Mesendoderm (in vitro differentiated cells): ENCODE measurements at regions not wholly inside any gene's neighbourhood (a gene's known extent, or its start where the extent isn't known, plus 50 kb on each side); places are given as distances from the start of the nearest gene placed in this dataset.

ENCODE experiments used
- DNase-seq: peaks from one replicate; pipeline ENCODE4 v3.0.0; 2013
- H2AK5ac ChIP-seq: 2 replicates; pipeline ENCODE4 v1.6.1; 2013; ENCODE audit warnings: low read length, inconsistent platforms
- H2BK120ac ChIP-seq: 2 replicates; pipeline ENCODE4 v1.6.1; 2013; ENCODE audit warnings: low read depth, mild to moderate bottlenecking, low read length, moderate library complexity, mixed read lengths
- H2BK15ac ChIP-seq: replicated peaks from 2 replicates; pipeline ENCODE4 v1.6.1; 2013; ENCODE audit warnings: low read depth, mild to moderate bottlenecking, moderate library complexity
- H2BK5ac ChIP-seq: 2 replicates; pipeline ENCODE4 v1.6.1; 2013; ENCODE audit warnings: low read length, inconsistent platforms
- H3K18ac ChIP-seq: 2 replicates; pipeline ENCODE4 v1.6.1; 2013; ENCODE audit warnings: mild to moderate bottlenecking, low read length, mixed read lengths
- H3K23ac ChIP-seq: one replicate; pipeline ENCODE4 v1.6.1; 2013; ENCODE audit warnings: low read length
- H3K27ac ChIP-seq: 2 replicates; pipeline ENCODE4 v1.5.1; 2013; ENCODE audit warnings: low read depth, mild to moderate bottlenecking, inconsistent platforms, low read length, moderate library complexity
- H3K27me3 ChIP-seq: 2 replicates; pipeline ENCODE4 v1.6.1; 2013; ENCODE audit warnings: low read length, control low read depth, mild to moderate bottlenecking, inconsistent platforms; ENCODE audit not compliant: insufficient read depth, poor library complexity
- H3K36me3 ChIP-seq: 2 replicates; pipeline ENCODE4 v1.6.1; 2013; ENCODE audit warnings: low read length, inconsistent platforms; ENCODE audit not compliant: control insufficient read depth, insufficient read depth
- H3K4ac ChIP-seq: one replicate; pipeline ENCODE4 v1.6.1; 2013; ENCODE audit warnings: low read depth, mild to moderate bottlenecking, low read length, moderate library complexity
- H3K4me1 ChIP-seq: 2 replicates; pipeline ENCODE4 v1.6.1; 2013; ENCODE audit warnings: low read depth, low read length, inconsistent platforms; ENCODE audit not compliant: control insufficient read depth
- H3K4me2 ChIP-seq: 2 replicates; pipeline ENCODE4 v1.6.1; 2013; ENCODE audit warnings: low read length
- H3K4me3 ChIP-seq: 2 replicates; pipeline ENCODE4 v1.5.1; 2013; ENCODE audit warnings: mild to moderate bottlenecking, low read length
- H3K56ac ChIP-seq: one replicate; pipeline ENCODE4 v1.6.1; 2013; ENCODE audit warnings: low read length
- H3K79me1 ChIP-seq: 2 replicates; pipeline ENCODE4 v1.6.1; 2013; ENCODE audit warnings: low read length, inconsistent platforms
- H3K79me2 ChIP-seq: 2 replicates; pipeline ENCODE4 v1.6.1; 2013; ENCODE audit warnings: mild to moderate bottlenecking, low read length; ENCODE audit not compliant: control insufficient read depth, insufficient read depth
- H3K9ac ChIP-seq: 2 replicates; pipeline ENCODE4 v1.6.1; 2013; ENCODE audit warnings: low read length, inconsistent platforms
- H4K5ac ChIP-seq: one replicate; pipeline ENCODE4 v1.6.1; 2013; ENCODE audit warnings: low read length
- H4K8ac ChIP-seq: one replicate; pipeline ENCODE4 v1.6.1; 2013; ENCODE audit warnings: low read depth, mild to moderate bottlenecking, control low read depth, low read length, moderate library complexity
- whole genome bisulfite sequencing: extraction: QIAGEN DNeasy Blood & Tissue Kit; methylation state at CpG from one replicate; pipeline ENCODE4 v1.1.7; 2013; ENCODE audit warnings: low lambda C conversion rate, missing lambda C conversion rate; ENCODE audit not compliant: insufficient coverage; ENCODE audit errors: extremely low coverage; 5-methylcytosine and 5-hydroxymethylcytosine counted together

DNA sequence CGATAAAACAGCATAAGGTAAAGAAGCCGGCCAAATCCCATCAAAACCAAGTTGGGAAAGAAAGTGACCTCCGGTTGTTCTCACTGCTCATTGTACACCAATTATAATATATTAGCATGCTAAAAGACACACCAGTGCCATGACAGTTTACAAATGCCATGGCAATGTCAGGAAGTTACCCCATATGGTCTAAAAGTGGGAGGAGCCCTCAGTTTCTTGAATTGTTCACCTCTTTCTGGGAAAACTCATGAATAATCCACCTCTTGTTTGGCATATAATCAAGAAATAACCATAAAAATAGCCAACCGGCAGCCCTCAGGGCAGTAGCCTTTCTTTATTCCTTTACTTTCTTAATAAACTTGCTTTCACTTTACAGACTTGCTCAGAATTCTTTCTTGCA lies 544.9 kb upstream of the SETBP1 start:
- Histone ChIP-seq H3K56ac (no peak overlapping the region), H2BK120ac (no peak overlapping the region), H3K4me3 (no peak overlapping the region), H3K4me2 (no peak overlapping the region), H2BK15ac (no peak overlapping the region), H3K18ac (no peak overlapping the region), H2AK5ac (no peak overlapping the region), H3K27ac (no peak overlapping the region), H4K8ac (no peak overlapping the region), H2BK5ac (no peak overlapping the region), H3K27me3 (no peaks in the 10 kb centered on the region), H3K79me1 (no peaks in the 10 kb centered on the region), H3K4ac (no peak overlapping the region), H3K79me2 (no peaks in the 10 kb centered on the region), H3K23ac (no peak overlapping the region), H3K4me1 (no peaks in the 10 kb centered on the region), H4K5ac (no peak overlapping the region), H3K36me3 (no peaks in the 10 kb centered on the region), H3K9ac (no peak overlapping the region)
- WGBS = no CpG with 5 or more reads among the region's 4 CpGs
- no peak for DNase-seq

DNA sequence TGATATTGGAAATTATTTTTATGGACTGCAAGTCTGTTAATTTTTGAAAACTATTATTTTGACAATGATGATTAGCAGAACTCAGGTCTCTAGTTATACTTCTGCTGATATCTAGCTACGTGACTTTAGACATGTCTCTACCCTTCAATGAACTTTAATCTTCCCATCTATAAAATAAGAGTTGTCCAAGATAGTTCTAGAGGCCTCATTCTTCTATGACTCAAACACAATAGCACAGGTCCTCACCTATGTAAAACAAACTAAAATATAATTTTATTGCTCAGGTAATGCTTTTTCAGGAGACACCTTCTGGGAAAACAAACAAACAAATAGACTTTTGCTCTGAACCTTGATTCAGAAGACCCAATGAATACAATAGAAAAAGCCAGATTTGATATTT lies 544.4 kb upstream of the SETBP1 start:
- Histone ChIP-seq H4K5ac (no peak overlapping the region), H4K8ac (no peak overlapping the region), H3K4me2 (no peak overlapping the region), H3K9ac (no peak overlapping the region), H3K4me1 (no peaks in the 10 kb centered on the region), H3K4me3 (no peak overlapping the region), H2BK15ac (no peak overlapping the region), H3K4ac (no peak overlapping the region), H3K79me1 (no peaks in the 10 kb centered on the region), H3K79me2 (no peaks in the 10 kb centered on the region), H3K56ac (no peak overlapping the region), H3K27me3 (no peaks in the 10 kb centered on the region), H3K27ac (no peak overlapping the region), H2AK5ac (no peak overlapping the region), H2BK5ac (no peak overlapping the region), H3K23ac (no peak overlapping the region), H3K36me3 (no peaks in the 10 kb centered on the region), H3K18ac (no peak overlapping the region), H2BK120ac (no peak overlapping the region)
- no peak for DNase-seq
- no CpG with 5 or more reads among the region's 1 CpG for WGBS

- no peak overlapping the region for H4K8ac ChIP-seq
- no peak overlapping the region for H2AK5ac ChIP-seq
- no peaks in the 10 kb centered on the region for H3K79me1 ChIP-seq
- no peak overlapping the region for H4K5ac ChIP-seq
- no peak overlapping the region for H2BK15ac ChIP-seq
- H3K9ac ChIP-seq = no peak overlapping the region
- no peaks in the 10 kb centered on the region for H3K79me2 ChIP-seq
- no peak overlapping the region for H3K18ac ChIP-seq
- no peak overlapping the region for H2BK120ac ChIP-seq
- no peak overlapping the region for H3K23ac ChIP-seq
- H3K27me3 ChIP-seq = no peaks in the 10 kb centered on the region
- no peak overlapping the region for H2BK5ac ChIP-seq
- H3K4me3 ChIP-seq = no peak overlapping the region
- H3K4ac ChIP-seq = no peak overlapping the region
- DNase-seq = no peak
- no peak overlapping the region for H3K27ac ChIP-seq
- no peak overlapping the region for H3K4me2 ChIP-seq
- no peak overlapping the region for H3K56ac ChIP-seq
- no peaks in the 10 kb centered on the region for H3K36me3 ChIP-seq
- no peaks in the 10 kb centered on the region for H3K4me1 ChIP-seq
Measured at GRCh38 chr18:44143072-44143471, 537.6 kb upstream of the SETBP1 start.

GRCh38 chr18:44149706-44150105 lies 531.0 kb upstream of the SETBP1 start:
- H3K18ac ChIP-seq = no peak overlapping the region
- no peak overlapping the region for H3K56ac ChIP-seq
- H3K79me2 ChIP-seq = no peaks in the 10 kb centered on the region
- no peak overlapping the region for H3K9ac ChIP-seq
- no peaks in the 10 kb centered on the region for H3K79me1 ChIP-seq
- H4K8ac ChIP-seq = no peak overlapping the region
- H2BK5ac ChIP-seq = no peak overlapping the region
- no peak overlapping the region for H3K4me2 ChIP-seq
- no peak overlapping the region for H2AK5ac ChIP-seq
- H3K27ac ChIP-seq = no peak overlapping the region
- no peak overlapping the region for H3K23ac ChIP-seq
- H2BK15ac ChIP-seq = no peak overlapping the region
- no peak overlapping the region for H2BK120ac ChIP-seq
- H3K4me3 ChIP-seq = no peak overlapping the region
- H3K4ac ChIP-seq = no peak overlapping the region
- no peaks in the 10 kb centered on the region for H3K36me3 ChIP-seq
- H3K4me1 ChIP-seq = no peaks in the 10 kb centered on the region
- no peak overlapping the region for H4K5ac ChIP-seq
- no peak for DNase-seq
- H3K27me3 ChIP-seq = no peaks in the 10 kb centered on the region
- WGBS = no CpG with 5 or more reads among the region's 1 CpG

- Histone ChIP-seq H2AK5ac (no peak overlapping the region), H3K4me2 (no peak overlapping the region), H3K23ac (no peak overlapping the region), H2BK5ac (no peak overlapping the region), H4K8ac (no peak overlapping the region), H3K9ac (no peak overlapping the region), H3K56ac (no peak overlapping the region), H2BK120ac (no peak overlapping the region), H3K4me3 (no peak overlapping the region), H3K4ac (no peak overlapping the region), H4K5ac (no peak overlapping the region), H3K18ac (no peak overlapping the region), H3K27me3 (no peaks in the 10 kb centered on the region), H3K4me1 (no peaks in the 10 kb centered on the region), H3K36me3 (no peaks in the 10 kb centered on the region), H3K79me2 (no peaks in the 10 kb centered on the region), H3K27ac (no peak overlapping the region), H2BK15ac (no peak overlapping the region), H3K79me1 (no peaks in the 10 kb centered on the region)
- WGBS = no CpG with 5 or more reads among the region's 2 CpGs
- no peak for DNase-seq
Measured at GRCh38 chr18:44153981-44154380, 526.7 kb upstream of the SETBP1 start.

DNA sequence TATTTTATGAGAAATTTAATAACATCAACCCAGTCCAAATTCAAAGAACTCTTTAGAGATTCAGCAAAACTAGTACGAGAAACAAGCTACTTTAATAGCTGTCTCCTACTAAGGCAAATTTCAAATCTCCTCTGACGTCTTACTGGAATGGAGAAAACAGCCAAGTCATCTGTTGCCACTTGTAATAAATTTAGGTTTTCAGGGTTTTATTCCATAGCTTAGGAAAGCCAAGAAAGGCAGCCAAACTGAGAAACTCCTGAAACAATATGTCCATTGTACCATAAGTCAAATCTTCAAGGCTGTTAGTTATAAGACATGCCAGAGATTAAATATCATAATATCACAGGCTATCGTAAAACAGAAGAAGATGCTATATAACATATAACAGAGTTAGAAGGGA lies 524.6 kb upstream of the SETBP1 start:
- Histone ChIP-seq H3K27me3 (no peaks in the 10 kb centered on the region), H3K56ac (no peak overlapping the region), H3K23ac (no peak overlapping the region), H3K4ac (no peak overlapping the region), H2BK120ac (no peak overlapping the region), H2BK5ac (no peak overlapping the region), H3K18ac (no peak overlapping the region), H3K27ac (no peak overlapping the region), H3K4me1 (no peaks in the 10 kb centered on the region), H3K4me2 (no peak overlapping the region), H3K36me3 (no peaks in the 10 kb centered on the region), H3K4me3 (no peak overlapping the region), H4K5ac (no peak overlapping the region), H2AK5ac (no peak overlapping the region), H4K8ac (no peak overlapping the region), H3K9ac (no peak overlapping the region), H3K79me2 (no peaks in the 10 kb centered on the region), H3K79me1 (no peaks in the 10 kb centered on the region), H2BK15ac (no peak overlapping the region)
- no peak for DNase-seq
- WGBS = no CpG with 5 or more reads among the region's 3 CpGs
